ENCODE measurements at regions not wholly inside any gene's neighbourhood (a gene's known extent, or its start where the extent isn't known, plus 50 kb on each side); places are given as distances from the start of the nearest gene placed in this dataset.

GRCh38 chr2:9745153-9745899 is 97.9 kb upstream of the TAF1B start:
- FAIRE-seq (no peak), DNase-seq (ENCODE audit: insufficient read length, low spot score) (no peak)

GRCh38 chr2:9747396-9747795 is 95.9 kb upstream of the TAF1B start:
- no peak for TF ChIP-seq CTCF (IDR thresholded peaks at IDR 0.05; ENCODE audit: insufficient read depth, missing control alignments)
- no peak for FAIRE-seq
- no peak for DNase-seq (ENCODE audit: insufficient read length, low spot score)

More at GRCh38 chr2:9745153-9745899, 97.9 kb upstream of the TAF1B start:
- TF ChIP-seq CTCF (IDR thresholded peaks at IDR 0.05; ENCODE audit: insufficient read depth, missing control alignments) = no peak

GRCh38 chr2:9748577-9748976 is 94.7 kb upstream of the TAF1B start:
- no peak for TF ChIP-seq CTCF (IDR thresholded peaks at IDR 0.05; ENCODE audit: insufficient read depth, missing control alignments)
- DNase-seq (ENCODE audit: insufficient read length, low spot score) = no peak
- no peak for FAIRE-seq

GRCh38 chr2:9749546-9750223 is 93.6 kb upstream of the TAF1B start:
- DNase-seq (ENCODE audit: insufficient read length, low spot score) (no peak), FAIRE-seq (no peak)
- TF ChIP-seq CTCF (IDR thresholded peaks at IDR 0.05; ENCODE audit: insufficient read depth, missing control alignments) = no peak

- DNase-seq (ENCODE audit: insufficient read length, low spot score) (no peak), FAIRE-seq (no peak)
- no peak for TF ChIP-seq CTCF (IDR thresholded peaks at IDR 0.05; ENCODE audit: insufficient read depth, missing control alignments)
Measured at GRCh38 chr2:9750224-9751215, 92.8 kb upstream of the TAF1B start.

GRCh38 chr2:9751831-9752230 is 91.4 kb upstream of the TAF1B start:
- FAIRE-seq (no peak), DNase-seq (ENCODE audit: insufficient read length, low spot score) (no peak)
- no peak for TF ChIP-seq CTCF (IDR thresholded peaks at IDR 0.05; ENCODE audit: insufficient read depth, missing control alignments)

Data from D721Med (cell line).